Transverse colon (tissue), 4 donors: ENCODE measurements at regions not wholly inside any gene's neighbourhood (a gene's known extent, or its start where the extent isn't known, plus 50 kb on each side); places are given as distances from the start of the nearest gene placed in this dataset.

Source experiments
- CTCF ChIP-seq, 5 experiments: fragments of 200-600 bp in 3 of 5; fragments of 450-650 bp in 2 of 5; sonication (generic) in 3 of 5; IDR thresholded peaks; 1 replicate in 2 of 5; 2 replicates in 3 of 5; pipeline ENCODE4 v1.5.1; 2016 to 2017; ENCODE audit warnings: antibody characterized with exemption in 5 of 5, inconsistent platforms in 3 of 5, mild to moderate bottlenecking in 2 of 5, moderate library complexity in 1 of 5
- POLR2A ChIP-seq: fragments of 450-650 bp; IDR thresholded peaks from one replicate; pipeline ENCODE4 v1.6.1; 2016; ENCODE audit warnings: antibody characterized with exemption, mild to moderate bottlenecking, moderate library complexity
- POLR2AphosphoS5 ChIP-seq, 3 donors: sonication (generic); formaldehyde crosslinking; IDR thresholded peaks; one replicate each; pipeline ENCODE4 v1.6.1; 2016; ENCODE audit warnings: antibody characterized with exemption in 3 of 3

GRCh38 chr6:141133836-141134235, 998.9 kb upstream of the GJE1 start:
- TF ChIP-seq CTCF (IDR thresholded peaks at IDR 0.05) (no peak), POLR2A (no peak), POLR2AphosphoS5 (IDR thresholded peaks at IDR 0.05) (no peak)
